Psoas muscle (tissue), 7 donors: ENCODE measurements at regions not wholly inside any gene's neighbourhood (a gene's known extent, or its start where the extent isn't known, plus 50 kb on each side); places are given as distances from the start of the nearest gene placed in this dataset.
"Not testable (repeated sequence)": the region's sequence is repeated elsewhere in the genome, so short reads cannot be mapped to it uniquely, and the experiment has no call there.

Experiments used
- ATAC-seq, 4 donors: fragments of 200-7000 bp; cut with Tn5 transposase; one replicate each; pipeline ENCODE4 v1.9.1; 2020; ENCODE audit warnings: moderate library complexity in 3 of 4, mild to moderate bottlenecking in 2 of 4
- DNase-seq, 2 donors: peaks; one replicate each; pipeline ENCODE4 v3.0.0-alpha.2; 2020
- H3K27ac ChIP-seq: fragments of 200-600 bp; one replicate; pipeline ENCODE4 v1.8.0; 2022
- H3K27me3 ChIP-seq, 3 donors: fragments of 200-600 bp in 1 of 3; one replicate each; pipeline versions ENCODE4 v1.6.1 to v1.8.0; 2013 to 2022; ENCODE audit warnings: low read length in 2 of 3, mild to moderate bottlenecking in 2 of 3, moderate library complexity in 1 of 3; ENCODE audit not compliant: insufficient read depth in 3 of 3
- H3K36me3 ChIP-seq, 2 donors: fragments of 200-600 bp in 1 of 2; one replicate each; pipeline versions ENCODE4 v1.6.1 to v1.8.0; 2013 to 2022; ENCODE audit warnings: low read depth in 1 of 2, mild to moderate bottlenecking in 1 of 2, moderate library complexity in 1 of 2; ENCODE audit not compliant: insufficient read depth in 1 of 2
- H3K4me1 ChIP-seq: fragments of 200-600 bp; one replicate; pipeline ENCODE4 v1.8.0; 2022
- H3K4me3 ChIP-seq: fragments of 200-600 bp; one replicate; pipeline ENCODE4 v1.8.0; 2022; ENCODE audit warnings: mild to moderate bottlenecking
- H3K9me3 ChIP-seq: fragments of 200-600 bp; one replicate; pipeline ENCODE4 v1.8.0; 2022
- CTCF ChIP-seq: fragments of 200-600 bp; IDR thresholded peaks from one replicate; pipeline ENCODE4 v1.8.0; 2022; ENCODE audit warnings: antibody characterized with exemption
- WGBS, 3 donors: extraction: QIAGEN DNeasy Blood & Tissue Kit; methylation state at CpG; one replicate each; pipeline versions ENCODE4 v1.1.6 to v1.1.7; 2013; 5-methylcytosine and 5-hydroxymethylcytosine counted together
- intact Hi-C, 2 donors: fragments of 100-400 bp; cut with DNase I; formaldehyde crosslinking; loops; one replicate each; pipeline versions ENCODE4 v1.11.0 to v1.14.2; 2022
- donor health status: healthy with polysubstance abuse.
- donor health status: DM: no; HTN: no; CAD: no; lungs with moderate emphysema.
- donor health status: Bipolar disorder and iron deficiency.
- donor health status: healthy.
- donor health status: DM: yes; HTN: yes; CAD: no.
- donor health status: DM: no; HTN: no; CAD: no.
- donor health status: DM: yes; HTN: yes; CAD: no.

GRCh38 chr4:97432551-97432950, 710.7 kb downstream of the STPG2 start:
- Histone ChIP-seq H3K9me3 (no peaks in the 10 kb centered on the region), H3K36me3 (no peaks in the 10 kb centered on the region), H3K27ac (no peak overlapping the region), H3K27me3 (no peaks in the 10 kb centered on the region), H3K4me3 (no peak overlapping the region), H3K4me1 (no peaks in the 10 kb centered on the region)
- TF ChIP-seq CTCF, result no peak
- WGBS, 3 donors, result 87 to 88% (median 88%) methylated on average over 2 of the region's 2 CpGs
- intact Hi-C loops, result no loop called here
- no peak for ATAC-seq
- DNase-seq, result no peak

- intact Hi-C loops, H3K9me3 ChIP-seq, H3K27ac ChIP-seq, H3K27me3 ChIP-seq, H3K4me1 ChIP-seq, H3K36me3 ChIP-seq, ATAC-seq, H3K4me3 ChIP-seq: not testable (repeated sequence)
- whole genome bisulfite sequencing, 3 donors, result 92 to 94% (median 94%) methylated on average over 20 to 21 of the region's 21 CpGs
- peak in 1 of 2 donors; percentile 38 for DNase-seq
Measured at GRCh38 chr4:97437998-97438705, 705.1 kb downstream of the STPG2 start.

- no peak for ATAC-seq
Measured at GRCh38 chr4:97453186-97453585, 690.1 kb downstream of the STPG2 start.

GRCh38 chr4:97457253-97457652, 686.0 kb downstream of the STPG2 start:
- no peak for DNase-seq
- ATAC-seq, result no peak
- no peaks in the 10 kb centered on the region for H3K4me1 ChIP-seq
- 39 to 100% (median 94%) methylated on average over 1 of the region's 1 CpG for WGBS, 3 donors
- intact Hi-C loops, result no loop called here
- H3K27me3 ChIP-seq, result no peaks in the 10 kb centered on the region
- no peaks in the 10 kb centered on the region for H3K36me3 ChIP-seq
- H3K4me3 ChIP-seq, result no peak overlapping the region
- peaks cover 4% of the 10 kb centered on the region for H3K9me3 ChIP-seq
- no peak for TF ChIP-seq CTCF
- no peak overlapping the region for H3K27ac ChIP-seq

More at GRCh38 chr4:97453186-97453585, 690.1 kb downstream of the STPG2 start:
- H3K9me3 ChIP-seq, result no peaks in the 10 kb centered on the region
- 83 to 89% (median 85%) methylated on average over 6 of the region's 6 CpGs for WGBS, 3 donors
- TF ChIP-seq CTCF, result no peak
- no peaks in the 10 kb centered on the region for H3K27me3 ChIP-seq
- intact Hi-C loops, result no loop called here
- DNase-seq, result no peak
- H3K4me3 ChIP-seq, result no peak overlapping the region
- no peak overlapping the region for H3K27ac ChIP-seq
- no peaks in the 10 kb centered on the region for H3K4me1 ChIP-seq
- H3K36me3 ChIP-seq, result no peaks in the 10 kb centered on the region

- no peak for TF ChIP-seq CTCF
- Histone ChIP-seq H3K4me1 (no peaks in the 10 kb centered on the region), H3K27me3 (no peaks in the 10 kb centered on the region), H3K36me3 (no peaks in the 10 kb centered on the region), H3K4me3 (no peak overlapping the region), H3K27ac (no peak overlapping the region), H3K9me3 (no peaks in the 10 kb centered on the region)
- WGBS, 3 donors, result 80 to 87% (median 86%) methylated on average over 5 of the region's 5 CpGs
- DNase-seq (no peak), ATAC-seq (no peak)
- intact Hi-C loops, result no loop called here
Measured at GRCh38 chr4:97468272-97468671, 675.0 kb downstream of the STPG2 start.
